Prostate gland (tissue), 2 donors: ENCODE measurements at regions not wholly inside any gene's neighbourhood (a gene's known extent, or its start where the extent isn't known, plus 50 kb on each side); places are given as distances from the start of the nearest gene placed in this dataset.

ENCODE experiments used
- DNase-seq: peaks from one replicate; pipeline ENCODE4 v3.0.0-alpha.2; 2019; ENCODE audit warnings: low spot score
- H3K27ac ChIP-seq, 2 donors: fragments of 200-600 bp; sonication (generic); 2 replicates each; pipeline ENCODE4 v1.5.1; 2017 to 2019
- H3K27me3 ChIP-seq: fragments of 200-600 bp; sonication (generic); replicated peaks from 2 replicates; pipeline ENCODE4 v1.5.1; 2019; ENCODE audit not compliant: insufficient read depth
- H3K36me3 ChIP-seq, 2 donors: fragments of 200-600 bp; sonication (generic); 1 replicate in 1 of 2; 2 replicates in 1 of 2; pipeline versions ENCODE4 v1.5.1 to v1.8.1; 2017 to 2019
- H3K4me1 ChIP-seq: fragments of 200-600 bp; sonication (generic); replicated peaks from 2 replicates; pipeline ENCODE4 v1.5.1; 2019
- H3K4me3 ChIP-seq, 2 donors: fragments of 200-600 bp; sonication (generic); 2 replicates each; pipeline ENCODE4 v1.5.1; 2017 to 2019
- H3K9me3 ChIP-seq: fragments of 200-600 bp; sonication (generic); 2 replicates; pipeline ENCODE4 v1.5.1; 2017
- CTCF ChIP-seq, 4 experiments: fragments of 200-600 bp in 2 of 4; fragments of 450-650 bp in 2 of 4; sonication (generic) in 2 of 4; IDR thresholded peaks; 1 replicate in 3 of 4; 2 replicates in 1 of 4; pipeline ENCODE4 v1.5.1; 2016 to 2019; ENCODE audit warnings: antibody characterized with exemption in 4 of 4, mild to moderate bottlenecking in 2 of 4, moderate library complexity in 2 of 4
- POLR2A ChIP-seq: fragments of 450-650 bp; IDR thresholded peaks from one replicate; pipeline ENCODE4 v1.6.1; 2016; ENCODE audit warnings: antibody characterized with exemption, mild to moderate bottlenecking
- POLR2AphosphoS5 ChIP-seq: sonication (generic); formaldehyde crosslinking; IDR thresholded peaks from one replicate; pipeline ENCODE4 v1.6.1; 2017; ENCODE audit warnings: antibody characterized with exemption
- WGBS: methylation state at CpG from one replicate; pipeline ENCODE4 v1.1.5; 2018; 5-methylcytosine and 5-hydroxymethylcytosine counted together
- intact Hi-C: fragments of 100-400 bp; cut with DNase I; formaldehyde crosslinking; loops from one replicate; pipeline ENCODE4 v1.14.2; 2022

GRCh38 chr18:34942276-34942675, 98.9 kb upstream of the MAPRE2 start:
- Histone ChIP-seq H3K27me3 (no peaks in the 10 kb centered on the region), H3K4me1 (no peaks in the 10 kb centered on the region), H3K9me3 (no peaks in the 10 kb centered on the region), H3K36me3 (no peaks in the 10 kb centered on the region), H3K4me3 (no peak overlapping the region), H3K27ac (no peak overlapping the region)
- DNase-seq = no peak
- TF ChIP-seq CTCF (IDR thresholded peaks at IDR 0.05) (no peak), POLR2A (no peak), POLR2AphosphoS5 (no peak)
- intact Hi-C loops = no loop called here
- 57% methylated on average over 4 of the region's 4 CpGs for WGBS

- no peak for DNase-seq
- no peak overlapping the region for H3K4me3 ChIP-seq
- H3K27me3 ChIP-seq = no peaks in the 10 kb centered on the region
- intact Hi-C loops = no loop called here
- no peak for TF ChIP-seq CTCF (IDR thresholded peaks at IDR 0.05)
- TF ChIP-seq POLR2A = no peak
- TF ChIP-seq POLR2AphosphoS5 = no peak
- no peaks in the 10 kb centered on the region for H3K36me3 ChIP-seq
- 80% methylated on average over 7 of the region's 7 CpGs for WGBS
- no peaks in the 10 kb centered on the region for H3K9me3 ChIP-seq
- H3K4me1 ChIP-seq = no peaks in the 10 kb centered on the region
- no peak overlapping the region for H3K27ac ChIP-seq
Measured at GRCh38 chr18:34942975-34943374, 98.2 kb upstream of the MAPRE2 start.

DNA sequence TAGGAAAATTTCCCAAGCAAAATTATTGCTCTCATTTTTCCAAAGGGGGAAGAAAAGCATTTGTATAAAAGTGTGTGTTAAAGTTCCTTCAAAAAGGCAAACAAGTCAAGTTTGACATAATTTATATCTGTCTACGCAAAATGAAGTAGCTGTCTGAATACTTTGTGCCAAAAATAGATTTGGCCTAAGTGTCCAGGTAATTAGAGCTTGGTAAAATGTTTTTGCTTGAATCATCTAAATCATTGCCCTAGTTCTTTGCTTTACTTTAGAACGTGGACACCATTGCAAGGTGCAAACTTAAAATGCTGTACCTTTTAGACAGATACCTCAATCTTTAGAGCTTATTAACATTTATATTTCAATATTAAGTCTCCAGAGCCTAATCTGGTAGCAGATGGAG, 97.6 kb upstream of the MAPRE2 start:
- Histone ChIP-seq H3K4me3 (no peak overlapping the region), H3K36me3 (no peaks in the 10 kb centered on the region), H3K9me3 (no peaks in the 10 kb centered on the region), H3K27ac (no peak overlapping the region), H3K4me1 (no peaks in the 10 kb centered on the region), H3K27me3 (no peaks in the 10 kb centered on the region)
- WGBS = 49% methylated on average over 2 of the region's 2 CpGs
- intact Hi-C loops = no loop called here
- TF ChIP-seq POLR2A (no peak), POLR2AphosphoS5 (no peak), CTCF (IDR thresholded peaks at IDR 0.05) (no peak)
- no peak for DNase-seq

DNA sequence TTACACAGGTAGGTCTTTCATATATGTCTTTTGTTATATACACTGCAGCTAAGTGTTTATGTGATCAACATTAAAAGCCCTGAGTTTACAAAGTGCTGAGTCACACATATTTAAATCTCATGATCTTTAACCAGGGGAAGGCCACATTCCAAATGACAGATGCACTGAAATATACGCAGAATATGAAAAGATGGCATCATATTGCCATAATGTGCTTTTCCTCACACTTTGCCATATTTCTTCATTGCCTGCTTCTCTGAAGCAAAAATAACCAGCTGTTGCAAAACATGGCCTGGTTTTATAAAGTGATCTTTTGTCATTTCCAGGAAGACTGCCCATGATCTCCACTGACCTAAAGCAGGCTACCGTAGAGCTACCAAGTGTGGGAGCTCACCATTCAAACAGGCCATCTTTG, 93.5 kb upstream of the MAPRE2 start:
- Histone ChIP-seq H3K27me3 (no peaks in the 10 kb centered on the region), H3K36me3 (no peaks in the 10 kb centered on the region), H3K4me3 (no peak overlapping the region), H3K4me1 (no peaks in the 10 kb centered on the region), H3K9me3 (no peaks in the 10 kb centered on the region), H3K27ac (no peak overlapping the region)
- intact Hi-C loops = no loop called here
- no peak for DNase-seq
- no peak for TF ChIP-seq POLR2AphosphoS5
- TF ChIP-seq POLR2A = no peak
- TF ChIP-seq CTCF (IDR thresholded peaks at IDR 0.05) = no peak
- WGBS = 88% methylated on average over 2 of the region's 2 CpGs

GRCh38 chr18:34951625-34952379, 89.4 kb upstream of the MAPRE2 start:
- Histone ChIP-seq H3K27me3 (no peaks in the 10 kb centered on the region), H3K36me3 (no peaks in the 10 kb centered on the region), H3K27ac (no peak overlapping the region), H3K4me3 (no peak overlapping the region), H3K4me1 (no peaks in the 10 kb centered on the region), H3K9me3 (no peaks in the 10 kb centered on the region)
- TF ChIP-seq POLR2AphosphoS5 (no peak), CTCF (IDR thresholded peaks at IDR 0.05) (no peak)
- DNase-seq = no peak
- intact Hi-C loops = no loop called here
- 79% methylated on average over 6 of the region's 6 CpGs for WGBS
